NCI-H345 (cell line): ENCODE measurements at regions not wholly inside any gene's neighbourhood (a gene's known extent, or its start where the extent isn't known, plus 50 kb on each side); places are given as distances from the start of the nearest gene placed in this dataset.
A peak's percentile ranks its signal among the peaks of the same experiment; 100 is the strongest.

ENCODE experiments used
- DNase-seq: peaks from one replicate; lab custom pipeline; 2025; lab: John Stamatoyannopoulos, UW

- DNase-seq = no peak
Observed at GRCh38 chr21:29228306-29228705, 70.4 kb upstream of the BACH1 start.

DNA sequence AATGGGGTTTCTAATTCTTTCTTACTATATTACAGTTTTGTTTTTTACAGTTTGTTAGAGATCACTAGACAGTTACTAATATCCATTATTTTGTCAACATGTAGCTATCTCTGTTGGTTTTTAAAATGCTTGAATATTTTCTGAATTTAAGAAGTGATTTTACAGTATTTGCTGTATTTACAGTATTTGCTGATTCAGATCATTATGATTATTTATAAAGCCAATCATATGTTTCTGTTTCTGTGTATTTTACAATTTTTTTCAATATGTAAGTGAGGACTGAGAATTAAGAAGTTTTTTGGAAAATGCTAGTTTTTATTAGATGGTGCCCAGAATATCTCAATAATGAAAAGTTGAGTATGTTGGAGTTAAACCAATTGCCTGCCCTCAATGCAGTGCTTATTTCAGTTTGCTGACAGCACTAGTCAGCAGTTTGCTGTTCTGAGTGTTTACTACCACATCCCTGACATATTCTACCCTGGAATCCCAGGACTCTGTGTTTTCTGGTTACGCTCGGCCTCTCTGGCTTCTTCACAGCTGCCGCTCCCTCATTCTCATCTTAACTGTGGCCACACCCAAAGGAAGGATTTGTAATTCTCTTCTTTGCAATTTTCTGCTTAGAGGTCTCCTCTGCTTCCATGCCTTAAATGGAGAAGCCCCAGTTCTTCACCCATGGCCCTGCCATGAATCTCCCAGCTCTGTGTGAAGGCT lies 68.0 kb upstream of the BACH1 start:
- no peak for DNase-seq

GRCh38 chr21:29231756-29232529 lies 66.8 kb upstream of the BACH1 start:
- no peak for DNase-seq

GRCh38 chr21:29232530-29233255 lies 66.0 kb upstream of the BACH1 start:
- no peak for DNase-seq

- no peak for DNase-seq
Observed at GRCh38 chr21:29233256-29233546, 65.5 kb upstream of the BACH1 start.

DNA sequence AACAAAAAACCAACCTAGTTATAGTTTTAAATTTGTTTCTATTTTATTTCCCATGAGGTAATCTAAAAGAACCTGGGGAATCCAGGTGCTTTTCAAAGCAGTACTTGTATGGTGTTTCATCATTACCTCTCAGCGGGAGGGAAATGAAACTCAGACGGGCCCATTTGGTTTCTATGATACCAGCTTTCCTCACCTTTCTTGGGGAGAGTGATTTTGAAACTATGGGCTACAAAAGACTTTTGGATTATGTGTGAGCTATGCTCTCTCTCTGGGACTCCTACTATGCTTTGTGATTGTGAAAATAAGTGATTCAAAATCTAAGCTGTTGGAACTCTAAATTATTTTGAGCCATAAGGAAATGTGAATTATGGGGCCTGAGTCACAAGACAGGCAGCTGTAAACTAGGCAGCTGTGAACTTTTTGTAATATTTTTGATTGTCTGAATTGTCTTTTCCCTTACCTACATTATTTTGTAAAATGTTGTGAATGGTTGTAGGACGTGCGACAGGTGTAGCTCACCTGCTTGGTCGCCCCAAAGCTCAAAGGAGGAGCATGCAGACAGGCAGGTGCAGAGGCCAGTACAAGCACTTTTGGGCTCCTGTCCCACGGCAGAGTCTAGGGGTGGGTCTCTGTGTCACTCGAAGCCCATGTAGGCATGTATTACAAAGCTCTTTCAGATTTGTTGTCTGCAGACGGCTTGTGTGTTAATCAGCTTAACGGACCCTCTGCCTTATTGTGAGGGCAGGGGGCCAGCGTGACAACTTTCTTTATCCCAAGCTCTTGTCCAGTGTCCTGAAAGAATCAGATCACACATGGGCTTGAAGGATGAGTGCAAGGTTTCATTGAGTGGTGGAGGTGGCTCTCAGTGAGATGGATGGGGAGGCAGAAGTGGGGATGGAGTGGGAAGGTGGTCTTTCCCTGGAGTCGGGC lies 64.8 kb upstream of the BACH1 start:
- DNase-seq = no peak

GRCh38 chr21:29235714-29236197 lies 63.0 kb upstream of the BACH1 start:
- DNase-seq = no peak

- DNase-seq = no peak
Observed at GRCh38 chr21:29236201-29236600, 62.5 kb upstream of the BACH1 start.

GRCh38 chr21:29237110-29238052 lies 61.3 kb upstream of the BACH1 start:
- no peak for DNase-seq

DNA sequence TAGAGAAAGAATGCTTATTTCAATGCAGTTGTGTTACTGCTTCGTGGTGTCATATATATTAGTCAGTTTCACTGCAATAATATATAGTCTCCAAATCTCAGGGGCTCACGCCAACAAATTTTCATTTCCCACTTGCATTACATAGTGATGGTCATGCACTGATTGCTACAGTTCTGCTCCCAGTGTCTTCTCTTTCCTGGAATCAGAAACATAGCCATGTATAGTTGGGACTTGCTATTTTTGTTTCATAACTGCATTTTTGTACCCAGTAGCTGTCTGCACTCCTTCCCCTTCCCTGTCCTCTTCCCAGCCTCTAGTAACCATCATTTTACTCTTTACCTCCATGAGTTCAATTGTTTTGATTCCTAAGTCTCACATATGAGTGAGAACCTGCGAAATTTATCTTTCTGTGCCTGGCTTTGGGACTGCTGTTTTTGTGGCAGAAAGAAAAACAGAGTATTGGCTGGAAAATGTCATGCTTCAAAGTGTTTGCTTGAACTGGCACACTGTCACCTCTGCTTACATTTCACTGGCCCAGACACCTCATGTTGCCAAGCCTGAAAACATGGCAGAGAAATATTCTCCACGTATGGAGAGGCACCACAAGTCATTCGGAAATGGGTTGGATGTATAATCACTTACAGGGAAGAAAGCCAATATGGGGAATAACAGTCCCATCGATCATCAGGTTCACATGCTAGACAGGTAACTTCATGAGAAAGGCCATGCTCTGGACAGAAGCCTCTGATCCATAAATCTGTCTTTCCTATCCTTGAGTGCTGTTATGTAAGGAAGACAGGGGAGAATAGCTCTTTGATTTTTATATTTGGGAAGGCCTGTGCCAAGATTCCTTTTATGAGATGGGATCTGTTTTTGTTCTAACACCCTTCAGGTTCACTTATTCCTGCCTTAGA lies 60.4 kb upstream of the BACH1 start:
- no peak for DNase-seq

DNA sequence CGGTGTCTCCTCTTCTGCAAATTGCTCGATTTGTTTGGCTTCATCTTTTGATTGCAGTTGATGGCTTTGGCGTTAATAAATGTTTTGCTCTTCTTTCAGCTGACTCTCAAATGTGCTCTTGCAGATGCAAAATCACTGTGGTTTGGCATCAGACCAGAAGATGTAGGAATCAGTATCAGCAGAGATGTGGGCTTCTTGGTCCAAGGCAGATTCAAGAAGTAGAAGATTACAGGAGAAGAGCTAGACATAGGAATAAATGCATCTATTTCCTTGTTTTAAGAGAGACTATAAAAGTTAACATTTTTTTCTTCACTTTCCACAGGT lies 59.8 kb upstream of the BACH1 start:
- no peak for DNase-seq

DNA sequence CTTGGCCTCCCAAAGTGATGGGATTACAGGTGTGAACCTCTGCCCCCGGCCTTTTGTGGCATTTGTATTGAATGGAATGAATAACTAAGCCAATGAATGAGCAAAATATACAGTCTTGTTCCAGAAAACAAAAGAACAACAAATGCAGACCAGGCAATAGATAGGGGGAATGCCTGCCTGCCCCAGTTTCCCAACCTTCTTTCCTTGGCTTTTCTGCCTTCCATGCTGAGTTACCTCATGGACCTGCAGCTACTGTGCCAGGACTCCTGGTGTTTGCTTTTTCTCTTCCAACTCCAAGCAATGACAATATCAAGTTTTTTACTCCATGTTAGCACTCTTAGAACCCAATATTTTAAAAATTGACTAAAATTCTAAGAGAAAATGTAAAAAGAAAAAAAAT lies 58.6 kb upstream of the BACH1 start:
- no peak for DNase-seq

- no peak for DNase-seq
Observed at GRCh38 chr21:29242201-29242600, 56.5 kb upstream of the BACH1 start.

GRCh38 chr21:29243188-29243587 lies 55.5 kb upstream of the BACH1 start:
- DNase-seq = no peak

DNA sequence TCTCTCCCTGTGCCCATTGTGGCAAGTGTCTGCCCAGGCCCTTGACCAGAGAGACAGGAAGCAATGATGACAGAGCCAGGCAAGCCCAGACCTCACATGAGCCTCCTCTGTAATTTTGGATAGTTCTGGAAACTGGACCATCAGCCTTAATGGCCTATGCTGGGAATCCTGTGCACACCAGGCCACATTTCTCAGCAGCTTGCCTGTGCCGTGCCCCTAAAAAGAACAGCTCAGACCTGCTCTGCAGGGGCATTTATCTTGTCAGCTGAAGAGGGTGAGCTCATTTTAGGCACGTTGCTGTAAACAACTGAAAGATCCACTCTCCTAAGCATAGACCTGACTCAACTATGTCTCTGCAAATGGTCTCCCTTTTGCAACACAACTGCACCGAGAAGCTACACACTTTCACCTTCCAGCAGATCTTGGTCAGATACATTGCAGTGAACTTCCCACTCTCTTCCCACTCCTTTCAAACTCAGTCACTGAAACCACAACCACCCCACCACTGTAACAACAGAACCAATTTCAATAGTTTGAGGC lies 53.5 kb upstream of the BACH1 start:
- DNase-seq = peak; percentile 35

GRCh38 chr21:29245863-29246262 lies 52.9 kb upstream of the BACH1 start:
- no peak for DNase-seq

DNA sequence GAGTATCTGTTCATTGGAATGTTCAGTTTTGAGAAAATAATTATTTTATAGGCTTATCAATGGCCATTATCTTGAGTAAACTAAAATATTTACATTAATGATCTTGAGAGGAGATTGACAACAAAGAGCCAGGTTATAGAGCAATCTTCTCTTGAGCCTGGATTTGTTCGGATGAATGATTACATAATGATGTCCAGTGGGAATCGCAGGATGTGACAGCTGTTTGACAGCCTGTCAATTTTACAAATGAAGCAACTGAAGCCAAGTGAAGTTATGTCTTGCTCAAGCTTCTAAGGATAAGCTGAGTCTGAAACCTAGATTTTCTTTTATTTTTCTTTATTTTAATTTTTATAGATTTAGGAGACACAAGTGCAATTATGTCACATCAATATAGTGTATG lies 52.1 kb upstream of the BACH1 start:
- no peak for DNase-seq

DNA sequence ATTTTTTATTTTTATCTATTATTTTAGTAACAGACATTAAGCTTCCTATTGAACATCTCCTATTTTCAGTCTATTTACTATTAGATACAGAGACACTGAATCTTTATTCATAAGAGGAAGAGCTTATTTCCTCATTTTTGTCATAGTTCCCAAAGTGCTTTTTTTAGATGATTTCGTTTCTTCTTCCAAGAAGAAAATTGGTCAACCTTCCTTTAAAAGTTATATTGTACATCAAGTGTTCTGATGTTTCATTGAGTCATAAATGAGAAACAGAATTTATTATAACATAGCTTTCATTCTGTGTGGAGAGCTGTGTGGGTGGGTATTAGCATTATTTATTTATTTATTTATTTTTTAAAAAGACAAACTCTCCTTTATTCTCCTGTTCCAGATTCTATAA lies 50.6 kb upstream of the BACH1 start:
- no peak for DNase-seq
